ENCODE measurements at regions not wholly inside any gene's neighbourhood (a gene's known extent, or its start where the extent isn't known, plus 50 kb on each side); places are given as distances from the start of the nearest gene placed in this dataset.

GRCh38 chr5:75891736-75892135 is 174.5 kb upstream of the POC5 start:
- TF ChIP-seq YY1 (IDR thresholded peaks at IDR 0.05; ENCODE audit: insufficient read depth, insufficient read length) (no peak), SUZ12 (IDR thresholded peaks at IDR 0.05; ENCODE audit: extremely low read depth, insufficient read depth, insufficient read length) (no peak)
